ENCODE measurements at regions not wholly inside any gene's neighbourhood (a gene's known extent, or its start where the extent isn't known, plus 50 kb on each side); places are given as distances from the start of the nearest gene placed in this dataset.
"Not testable (repeated sequence)": the region's sequence is repeated elsewhere in the genome, so short reads cannot be mapped to it uniquely, and the experiment has no call there.

DNA sequence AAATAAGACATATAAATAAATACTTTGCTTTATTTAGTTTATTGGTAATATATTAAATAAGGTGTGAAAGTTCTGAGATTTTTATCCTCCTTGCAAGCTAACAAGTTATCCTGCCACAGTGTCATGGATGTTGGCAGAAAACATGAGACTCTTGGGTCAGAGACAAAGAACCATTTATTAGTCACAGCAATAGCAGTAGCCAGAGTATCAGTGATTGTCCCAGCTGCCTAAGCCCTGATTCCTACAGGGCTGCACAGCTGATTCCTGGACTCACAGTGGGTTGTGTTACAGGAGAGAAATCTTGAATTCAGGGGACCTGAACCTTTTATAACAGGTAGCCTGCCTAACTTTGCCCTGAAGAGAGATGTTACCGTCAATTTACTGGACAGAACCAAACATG is 304.5 kb upstream of the ZNF608 start:
- no peak for DNase-seq

DNA sequence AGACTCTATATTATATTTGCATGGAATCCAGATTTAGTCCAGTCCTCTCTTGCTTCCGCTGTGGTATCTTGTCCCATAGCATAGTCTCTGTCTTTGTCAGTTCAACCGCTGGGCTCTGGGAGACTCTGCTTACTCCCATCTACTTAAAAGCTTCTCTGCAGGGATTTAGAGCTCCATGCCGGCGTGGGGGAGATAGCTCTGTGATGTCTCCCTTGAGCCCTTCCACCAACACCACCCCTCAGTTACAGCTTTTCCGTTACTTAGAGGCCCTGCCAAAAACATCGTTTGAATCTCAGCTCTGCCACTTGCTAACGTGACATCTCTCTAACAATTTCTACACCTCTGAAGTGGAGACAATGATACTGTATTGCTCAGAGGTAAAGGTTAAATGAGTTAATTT is 306.1 kb upstream of the ZNF608 start:
- no peak for DNase-seq

GRCh38 chr5:125053179-125053578 is 306.7 kb upstream of the ZNF608 start:
- DNase-seq, result no peak

- DNase-seq, result no peak
These were observed 307.7 kb upstream of the ZNF608 start for GRCh38 chr5:125054146-125054545.

DNA sequence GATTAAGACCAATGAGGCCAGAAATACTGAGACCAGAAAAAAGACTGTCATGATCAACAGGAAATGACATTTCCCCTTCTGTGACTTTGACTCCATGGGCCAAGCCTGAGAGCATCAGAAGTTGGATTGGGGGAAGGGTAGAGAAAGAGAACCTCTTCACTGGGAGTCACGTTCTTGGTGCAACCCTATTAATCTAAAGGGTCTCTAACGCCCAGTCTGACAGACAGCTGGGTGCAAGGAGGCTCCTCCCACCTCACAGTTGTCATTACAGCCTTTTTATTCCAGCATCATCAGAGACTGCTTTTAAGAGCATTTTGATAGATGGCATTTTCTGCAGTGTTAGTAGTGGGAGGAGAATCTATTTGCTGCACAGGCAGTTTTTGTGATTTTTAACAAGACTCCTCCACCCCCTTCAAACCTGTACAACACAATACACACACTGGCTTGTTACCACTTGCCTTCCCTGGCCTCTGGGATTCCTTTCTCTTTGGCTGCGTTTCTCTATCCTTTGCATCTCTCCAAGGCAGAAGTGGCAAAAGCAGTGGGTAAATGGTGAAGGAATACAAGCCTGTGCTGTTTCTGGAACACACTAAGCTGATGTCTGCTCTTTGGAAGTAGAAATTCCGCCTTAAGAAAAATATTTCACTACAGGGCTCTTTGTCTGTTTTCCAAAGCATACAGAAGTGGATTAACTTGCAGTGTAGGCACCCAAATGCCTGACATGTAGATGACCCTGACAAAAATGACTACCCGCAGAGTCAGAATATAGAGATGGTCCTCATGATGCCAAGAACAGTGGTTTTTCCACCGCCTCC is 310.4 kb upstream of the ZNF608 start:
- DNase-seq, result peak; percentile 7

- no peak for DNase-seq
These were observed 311.7 kb upstream of the ZNF608 start for GRCh38 chr5:125057912-125058826.

GRCh38 chr5:125059255-125060002 is 313.0 kb upstream of the ZNF608 start:
- DNase-seq, result no peak

DNA sequence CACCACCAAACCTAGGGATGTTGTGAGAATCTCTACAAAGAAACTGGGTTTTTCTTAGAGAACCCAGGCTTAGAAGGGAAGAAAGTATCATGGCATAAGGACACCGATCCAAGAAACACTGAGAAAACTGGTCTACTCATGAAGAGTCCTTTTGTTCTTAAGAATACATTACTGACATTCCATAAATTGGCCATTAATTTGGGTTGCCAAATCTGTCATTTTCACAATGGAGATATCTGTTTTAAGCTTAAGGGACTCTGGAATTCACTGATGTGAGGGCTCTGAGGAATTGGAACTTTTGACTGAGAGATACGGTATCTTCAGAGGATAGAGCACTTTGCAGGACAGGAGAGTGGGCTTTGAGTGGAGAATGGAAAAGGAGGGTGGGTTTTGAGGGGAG is 315.3 kb upstream of the ZNF608 start:
- no peak for DNase-seq

DNA sequence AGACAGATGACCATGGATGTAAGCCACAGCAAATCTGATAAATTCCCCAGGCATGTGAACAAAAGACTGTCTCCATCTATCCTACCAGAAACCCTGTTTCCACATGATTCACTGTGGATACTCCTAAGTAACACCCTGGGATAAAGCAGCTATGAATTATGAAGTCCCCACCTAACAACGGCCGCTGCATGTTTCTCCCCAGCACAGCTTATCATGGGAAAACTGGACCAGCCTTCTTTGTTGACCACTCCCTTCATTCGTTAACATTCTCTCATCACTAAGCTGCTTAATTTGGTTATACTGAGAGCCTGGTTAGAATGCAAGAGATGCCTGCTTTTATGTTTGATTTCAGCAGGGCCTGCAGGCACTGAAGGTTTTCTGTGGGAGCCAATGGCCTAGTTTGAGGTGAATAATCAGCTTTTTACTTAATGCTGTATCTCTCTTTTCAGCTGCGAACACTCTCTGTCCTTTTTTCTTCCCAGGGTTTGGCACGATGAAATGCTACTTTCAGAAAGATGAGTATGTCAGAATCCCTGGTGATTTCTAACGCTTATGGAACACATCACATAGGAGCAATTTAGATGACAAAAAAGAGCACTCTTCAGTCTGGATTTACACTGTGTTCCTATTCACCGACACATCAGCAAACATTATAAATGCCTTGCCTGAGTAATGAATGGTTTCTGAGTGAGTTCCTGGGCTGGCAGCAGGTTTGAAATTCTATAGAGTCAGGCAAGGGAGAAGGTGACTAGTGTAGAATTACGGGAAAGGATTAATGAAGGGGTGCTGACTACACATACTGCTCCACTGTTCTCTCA is 318.4 kb upstream of the ZNF608 start:
- no peak for DNase-seq

- peak; percentile 16 for DNase-seq
These were observed 319.3 kb upstream of the ZNF608 start for GRCh38 chr5:125065741-125066140.

GRCh38 chr5:125070961-125071360 is 324.5 kb upstream of the ZNF608 start:
- no peak for DNase-seq

DNA sequence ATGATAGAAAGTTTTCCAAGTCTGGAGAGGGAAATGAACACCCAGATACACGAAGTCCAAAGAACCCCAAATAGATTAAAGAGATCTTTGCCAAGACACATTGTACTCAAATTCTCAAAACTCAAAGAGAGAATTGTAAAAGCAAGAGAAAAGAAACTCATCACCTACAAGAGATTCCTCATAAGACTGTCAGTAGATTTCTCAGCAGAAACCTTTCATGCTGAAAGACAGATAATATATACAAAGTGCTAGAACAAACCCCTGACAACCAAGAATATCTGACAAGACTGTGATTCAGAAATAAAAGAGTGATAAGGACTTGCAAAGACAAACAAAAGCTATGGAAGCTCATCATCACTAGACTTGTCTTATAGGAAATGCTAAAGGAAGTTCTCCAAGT is 326.7 kb upstream of the ZNF608 start:
- DNase-seq, result no peak

- DNase-seq, result no peak
These were observed 329.1 kb upstream of the ZNF608 start for GRCh38 chr5:125075567-125075966.

- not testable (repeated sequence) for DNase-seq
These were observed 332.6 kb upstream of the ZNF608 start for GRCh38 chr5:125079028-125079427.

GRCh38 chr5:125081101-125081500 is 334.7 kb upstream of the ZNF608 start:
- no peak for DNase-seq

DNA sequence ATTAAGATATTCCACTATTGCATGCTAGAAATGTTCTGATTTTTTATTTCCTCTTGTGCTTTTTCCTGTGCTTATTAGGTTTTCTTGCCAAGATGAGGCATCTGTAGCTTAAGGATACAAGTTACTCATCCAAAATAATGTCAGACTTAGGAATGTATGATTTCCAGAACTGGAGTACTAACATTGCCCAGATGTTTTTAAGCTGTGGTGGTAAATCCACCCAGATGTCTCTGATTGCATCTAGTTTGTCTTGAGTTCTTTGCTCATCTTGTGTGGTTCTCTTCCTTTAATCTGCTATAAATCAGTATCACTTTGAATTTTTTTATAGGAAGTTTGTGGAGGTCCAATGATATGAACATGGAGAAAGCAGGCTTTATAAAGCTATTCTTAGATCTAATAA is 337.5 kb upstream of the ZNF608 start:
- DNase-seq, result no peak

DNA sequence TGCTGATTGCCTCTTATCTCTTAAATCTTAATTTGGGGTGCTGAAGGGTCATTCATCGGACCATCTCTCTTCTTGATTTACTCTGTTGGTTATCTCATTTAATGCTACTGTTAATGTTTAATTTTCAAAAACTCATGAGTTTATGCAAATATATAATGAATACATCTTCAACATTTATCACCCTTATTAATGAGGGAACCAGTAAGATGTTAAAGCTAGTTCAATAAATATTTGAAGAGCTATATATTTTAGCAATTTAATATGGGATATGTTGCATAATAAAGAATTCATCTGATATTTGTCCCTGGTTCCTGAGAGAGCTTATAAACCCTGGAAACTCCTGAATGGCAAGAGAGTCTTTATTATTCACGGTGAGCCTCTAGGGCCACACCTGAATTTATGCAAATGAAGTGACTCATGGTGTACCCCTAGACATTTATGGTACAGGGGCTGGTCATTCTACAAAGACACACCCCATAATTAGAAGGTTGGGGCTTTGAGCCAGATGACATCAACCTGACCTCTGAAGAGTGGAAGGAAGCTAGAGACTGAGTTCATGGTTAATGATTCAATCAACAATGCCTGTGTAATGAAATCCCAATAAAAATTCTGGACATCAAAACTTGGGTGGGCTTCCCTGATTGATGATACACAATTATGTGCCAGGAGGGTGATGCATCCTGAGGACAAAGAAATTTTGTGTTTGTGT is 339.5 kb upstream of the ZNF608 start:
- no peak for DNase-seq

DNA sequence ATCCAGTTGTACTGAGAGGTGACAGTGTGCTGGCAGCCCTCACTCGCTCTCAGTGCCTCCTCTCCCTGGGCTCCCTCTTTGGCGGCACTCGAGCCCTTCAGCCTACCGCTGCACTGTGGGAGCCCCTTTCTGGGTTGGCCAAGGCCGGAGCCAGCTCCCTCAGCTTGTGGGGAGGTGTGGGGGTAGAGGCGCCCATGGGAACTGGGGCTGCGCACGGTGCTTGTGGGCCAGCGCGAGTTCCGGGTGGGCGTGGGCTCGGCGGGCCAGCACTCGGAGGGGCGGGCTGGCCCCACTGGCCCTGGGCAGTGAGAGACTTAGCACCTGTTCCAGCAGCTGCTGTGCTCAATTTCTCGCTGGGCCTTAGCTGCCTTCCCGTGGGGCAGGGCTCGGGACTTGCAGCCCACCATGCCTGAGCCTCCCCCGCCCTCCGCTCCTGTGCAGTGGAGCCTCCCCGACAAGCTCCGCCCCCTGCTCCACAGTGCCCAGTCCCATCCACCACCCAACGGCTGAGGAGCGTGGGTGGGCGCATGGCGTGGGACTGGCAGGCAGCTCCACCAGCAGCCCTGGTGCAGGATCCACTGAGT is 342.2 kb upstream of the ZNF608 start:
- no peak for DNase-seq

- DNase-seq, result not testable (repeated sequence)
These were observed 345.7 kb upstream of the ZNF608 start for GRCh38 chr5:125092138-125092537.

- no peak for DNase-seq
These were observed 347.3 kb upstream of the ZNF608 start for GRCh38 chr5:125093776-125094175.

- DNase-seq, result no peak
These were observed 353.9 kb upstream of the ZNF608 start for GRCh38 chr5:125100342-125100741.
